ENCODE measurements at regions not wholly inside any gene's neighbourhood (a gene's known extent, or its start where the extent isn't known, plus 50 kb on each side); places are given as distances from the start of the nearest gene placed in this dataset.

DNA sequence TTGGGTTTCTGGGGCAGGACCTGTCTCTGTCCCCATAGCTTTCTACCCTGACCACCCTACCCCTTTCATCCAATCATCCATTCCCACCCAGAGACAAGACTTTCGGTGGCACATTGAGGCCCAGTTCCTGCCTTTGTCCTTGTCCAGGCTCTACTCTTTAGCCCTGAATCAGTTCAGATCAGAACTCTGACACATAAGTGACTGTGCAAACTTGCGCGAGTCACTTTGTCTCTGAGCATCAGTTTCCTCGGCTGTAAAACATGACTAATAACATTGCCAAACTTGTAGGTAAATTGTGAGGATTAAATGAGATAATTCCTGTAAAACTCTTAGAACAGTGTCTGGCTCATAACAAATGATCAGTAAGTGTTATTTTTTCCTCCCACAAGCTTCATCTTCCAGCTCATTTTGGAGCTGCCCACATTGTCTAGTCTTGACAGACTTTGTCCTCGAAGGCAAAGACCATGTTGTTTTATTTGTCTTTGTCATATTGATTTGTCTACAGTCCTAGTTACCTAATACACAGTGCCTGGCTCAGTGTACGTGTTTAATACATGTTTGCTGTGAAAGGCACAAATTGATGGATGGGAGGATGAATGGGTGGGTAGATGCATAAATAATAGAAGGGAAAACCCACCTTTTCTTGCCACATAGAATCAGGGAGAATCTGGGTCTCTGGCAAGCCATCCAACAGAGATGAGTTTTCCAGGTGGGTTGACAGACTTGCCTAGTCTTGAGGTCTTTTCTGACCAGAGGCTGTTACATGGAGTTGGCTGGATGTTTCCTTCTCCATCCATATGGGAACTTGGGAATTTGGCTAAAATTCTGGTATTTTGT, 262.9 kb downstream of the OMA1 start (continued):
- peak; percentile 62 for TF ChIP-seq YY1 (IDR thresholded peaks at IDR 0.05)

DNA sequence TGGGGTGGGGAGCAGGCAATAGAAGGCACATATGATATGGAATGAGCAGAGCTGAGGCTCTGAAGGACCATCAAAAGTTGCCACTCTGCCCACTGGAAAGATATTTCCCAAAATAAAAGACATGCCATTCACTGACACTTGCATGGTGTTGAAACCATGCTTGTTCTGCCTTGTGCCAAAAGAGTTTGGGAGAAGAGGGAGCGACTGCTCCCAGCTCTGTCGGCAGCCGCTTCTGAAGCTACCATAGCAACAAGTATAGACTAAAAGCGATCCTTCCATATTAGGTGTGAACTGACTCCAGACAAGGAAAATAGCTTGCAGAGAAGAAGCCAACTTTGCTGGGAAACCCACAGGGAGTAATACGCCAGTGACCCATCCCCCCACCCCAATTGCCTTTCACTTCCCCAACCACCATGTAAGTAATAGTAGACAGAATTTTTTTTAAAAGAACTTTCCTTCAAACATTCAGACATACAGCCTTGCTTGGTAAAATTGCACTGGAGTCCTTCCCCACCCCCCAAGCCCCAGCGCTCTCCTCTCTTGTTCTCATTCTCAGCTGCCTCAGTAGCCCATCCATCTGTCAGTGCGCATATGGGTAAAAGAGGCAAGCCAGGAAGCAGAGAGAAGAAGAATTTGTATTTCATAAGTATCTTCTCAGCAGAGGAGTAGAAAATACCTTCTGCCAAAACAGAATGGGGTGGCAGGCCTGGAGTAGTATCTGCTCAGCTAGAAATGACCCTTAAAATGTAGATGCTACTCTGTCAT, 263.7 kb downstream of the OMA1 start:
- TF ChIP-seq RAD21 (IDR thresholded peaks at IDR 0.05) (peak; percentile 1 to 11), YY1 (IDR thresholded peaks at IDR 0.05) (no peak), GABPA (IDR thresholded peaks at IDR 0.05 in 1 of 2, conservative IDR thresholded peaks at IDR 0.05 in 1 of 2) (no peak), HNF4A (conservative IDR thresholded peaks at IDR 0.05) (peak in 1 of 2 donors; percentile 13)
- TF ChIP-seq, protein P1, sequence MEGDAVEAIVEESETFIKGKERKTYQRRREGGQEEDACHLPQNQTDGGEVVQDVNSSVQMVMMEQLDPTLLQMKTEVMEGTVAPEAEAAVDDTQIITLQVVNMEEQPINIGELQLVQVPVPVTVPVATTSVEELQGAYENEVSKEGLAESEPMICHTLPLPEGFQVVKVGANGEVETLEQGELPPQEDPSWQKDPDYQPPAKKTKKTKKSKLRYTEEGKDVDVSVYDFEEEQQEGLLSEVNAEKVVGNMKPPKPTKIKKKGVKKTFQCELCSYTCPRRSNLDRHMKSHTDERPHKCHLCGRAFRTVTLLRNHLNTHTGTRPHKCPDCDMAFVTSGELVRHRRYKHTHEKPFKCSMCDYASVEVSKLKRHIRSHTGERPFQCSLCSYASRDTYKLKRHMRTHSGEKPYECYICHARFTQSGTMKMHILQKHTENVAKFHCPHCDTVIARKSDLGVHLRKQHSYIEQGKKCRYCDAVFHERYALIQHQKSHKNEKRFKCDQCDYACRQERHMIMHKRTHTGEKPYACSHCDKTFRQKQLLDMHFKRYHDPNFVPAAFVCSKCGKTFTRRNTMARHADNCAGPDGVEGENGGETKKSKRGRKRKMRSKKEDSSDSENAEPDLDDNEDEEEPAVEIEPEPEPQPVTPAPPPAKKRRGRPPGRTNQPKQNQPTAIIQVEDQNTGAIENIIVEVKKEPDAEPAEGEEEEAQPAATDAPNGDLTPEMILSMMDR (IDR thresholded peaks at IDR 0.05; ENCODE audit: low read depth, low read length, missing input control) = no peak
- TF ChIP-seq, protein P2, sequence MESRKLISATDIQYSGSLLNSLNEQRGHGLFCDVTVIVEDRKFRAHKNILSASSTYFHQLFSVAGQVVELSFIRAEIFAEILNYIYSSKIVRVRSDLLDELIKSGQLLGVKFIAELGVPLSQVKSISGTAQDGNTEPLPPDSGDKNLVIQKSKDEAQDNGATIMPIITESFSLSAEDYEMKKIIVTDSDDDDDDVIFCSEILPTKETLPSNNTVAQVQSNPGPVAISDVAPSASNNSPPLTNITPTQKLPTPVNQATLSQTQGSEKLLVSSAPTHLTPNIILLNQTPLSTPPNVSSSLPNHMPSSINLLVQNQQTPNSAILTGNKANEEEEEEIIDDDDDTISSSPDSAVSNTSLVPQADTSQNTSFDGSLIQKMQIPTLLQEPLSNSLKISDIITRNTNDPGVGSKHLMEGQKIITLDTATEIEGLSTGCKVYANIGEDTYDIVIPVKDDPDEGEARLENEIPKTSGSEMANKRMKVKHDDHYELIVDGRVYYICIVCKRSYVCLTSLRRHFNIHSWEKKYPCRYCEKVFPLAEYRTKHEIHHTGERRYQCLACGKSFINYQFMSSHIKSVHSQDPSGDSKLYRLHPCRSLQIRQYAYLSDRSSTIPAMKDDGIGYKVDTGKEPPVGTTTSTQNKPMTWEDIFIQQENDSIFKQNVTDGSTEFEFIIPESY (IDR thresholded peaks at IDR 0.05) = no peak
- WGBS = 51% methylated on average over 7 of the region's 7 CpGs
- Histone ChIP-seq H3K27ac (ENCODE audit: low read depth in 1 of 2, low read length in 2 of 2) (peak overlapping the region; percentile 53 to 86), H3K27me3 (ENCODE audit: control insufficient read depth in 4 of 4, insufficient read depth in 4 of 4, low read length in 3 of 4) (no peaks in the 10 kb centered on the region), H3K36me3 (ENCODE audit: control insufficient read depth in 4 of 4, insufficient read depth in 3 of 4, low read depth in 1 of 4, low read length in 3 of 4) (no peaks in the 10 kb centered on the region), H3K9me3 (ENCODE audit: control insufficient read depth in 4 of 4, low read length in 3 of 4) (no peaks in the 10 kb centered on the region), H3K4me1 (ENCODE audit: control insufficient read depth in 4 of 4, insufficient read depth in 4 of 4, low read length in 3 of 4) (peaks cover 0 to 25% (median 21%) of the 10 kb centered on the region in 4 donors), H3K9ac (ENCODE audit: low read depth in 1 of 2, low read length in 2 of 2) (no peak overlapping the region), H3K4me3 (ENCODE audit: low read depth in 1 of 3, low read length in 3 of 3) (no peak overlapping the region)
- no peak for DNase-seq (ENCODE audit: low spot score)

DNA sequence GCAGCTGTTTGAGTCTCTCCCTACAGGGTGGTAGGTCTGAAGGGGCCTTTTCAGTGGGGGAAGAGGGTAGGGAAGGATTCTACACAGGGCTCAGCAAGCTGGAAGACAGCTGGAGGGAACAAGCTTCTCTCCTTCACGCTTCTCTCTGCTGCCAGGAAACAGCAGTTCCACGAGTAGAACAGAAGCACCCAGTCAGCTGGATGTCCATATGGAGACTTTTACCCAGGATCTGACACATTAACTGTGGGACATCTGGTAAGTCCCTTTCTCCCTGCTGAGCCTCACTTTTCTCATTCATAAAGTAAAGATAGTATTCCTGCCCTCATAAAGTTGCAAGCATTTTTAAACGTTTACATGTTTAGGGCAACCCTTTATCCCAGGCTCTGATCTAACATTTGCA, 280.3 kb downstream of the OMA1 start:
- Histone ChIP-seq H3K27me3 (ENCODE audit: control insufficient read depth in 4 of 4, insufficient read depth in 4 of 4, low read length in 3 of 4) (no peaks in the 10 kb centered on the region), H3K9ac (ENCODE audit: low read depth in 1 of 2, low read length in 2 of 2) (no peak overlapping the region), H3K4me1 (ENCODE audit: control insufficient read depth in 4 of 4, insufficient read depth in 4 of 4, low read length in 3 of 4) (no peaks in the 10 kb centered on the region), H3K9me3 (ENCODE audit: control insufficient read depth in 4 of 4, low read length in 3 of 4) (no peaks in the 10 kb centered on the region), H3K4me3 (ENCODE audit: low read depth in 1 of 3, low read length in 3 of 3) (no peak overlapping the region), H3K36me3 (ENCODE audit: control insufficient read depth in 4 of 4, insufficient read depth in 3 of 4, low read depth in 1 of 4, low read length in 3 of 4) (no peaks in the 10 kb centered on the region), H3K27ac (ENCODE audit: low read depth in 1 of 2, low read length in 2 of 2) (no peak overlapping the region)
- no peak for DNase-seq (ENCODE audit: low spot score)
- WGBS = 77% methylated on average over 3 of the region's 3 CpGs
- TF ChIP-seq, protein P2 (IDR thresholded peaks at IDR 0.05) = no peak
- TF ChIP-seq GABPA (IDR thresholded peaks at IDR 0.05 in 1 of 2, conservative IDR thresholded peaks at IDR 0.05 in 1 of 2) (no peak), JUND (IDR thresholded peaks at IDR 0.05) (no peak), FOXA1 (IDR thresholded peaks at IDR 0.05) (no peak), RAD21 (IDR thresholded peaks at IDR 0.05) (no peak), YY1 (IDR thresholded peaks at IDR 0.05) (no peak), HNF4A (conservative IDR thresholded peaks at IDR 0.05) (no peak), EGR1 (IDR thresholded peaks at IDR 0.05; ENCODE audit: low read depth in 2 of 2) (no peak), RXRA (IDR thresholded peaks at IDR 0.05) (no peak), NR2F2 (IDR thresholded peaks at IDR 0.05) (no peak), FOXA2 (IDR thresholded peaks at IDR 0.05) (no peak)
- TF ChIP-seq, protein P3, sequence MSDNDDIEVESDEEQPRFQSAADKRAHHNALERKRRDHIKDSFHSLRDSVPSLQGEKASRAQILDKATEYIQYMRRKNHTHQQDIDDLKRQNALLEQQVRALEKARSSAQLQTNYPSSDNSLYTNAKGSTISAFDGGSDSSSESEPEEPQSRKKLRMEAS (IDR thresholded peaks at IDR 0.05) = no peak
- TF ChIP-seq, protein P1 (IDR thresholded peaks at IDR 0.05; ENCODE audit: low read depth, low read length, missing input control) = no peak
- TF ChIP-seq, protein P4, sequence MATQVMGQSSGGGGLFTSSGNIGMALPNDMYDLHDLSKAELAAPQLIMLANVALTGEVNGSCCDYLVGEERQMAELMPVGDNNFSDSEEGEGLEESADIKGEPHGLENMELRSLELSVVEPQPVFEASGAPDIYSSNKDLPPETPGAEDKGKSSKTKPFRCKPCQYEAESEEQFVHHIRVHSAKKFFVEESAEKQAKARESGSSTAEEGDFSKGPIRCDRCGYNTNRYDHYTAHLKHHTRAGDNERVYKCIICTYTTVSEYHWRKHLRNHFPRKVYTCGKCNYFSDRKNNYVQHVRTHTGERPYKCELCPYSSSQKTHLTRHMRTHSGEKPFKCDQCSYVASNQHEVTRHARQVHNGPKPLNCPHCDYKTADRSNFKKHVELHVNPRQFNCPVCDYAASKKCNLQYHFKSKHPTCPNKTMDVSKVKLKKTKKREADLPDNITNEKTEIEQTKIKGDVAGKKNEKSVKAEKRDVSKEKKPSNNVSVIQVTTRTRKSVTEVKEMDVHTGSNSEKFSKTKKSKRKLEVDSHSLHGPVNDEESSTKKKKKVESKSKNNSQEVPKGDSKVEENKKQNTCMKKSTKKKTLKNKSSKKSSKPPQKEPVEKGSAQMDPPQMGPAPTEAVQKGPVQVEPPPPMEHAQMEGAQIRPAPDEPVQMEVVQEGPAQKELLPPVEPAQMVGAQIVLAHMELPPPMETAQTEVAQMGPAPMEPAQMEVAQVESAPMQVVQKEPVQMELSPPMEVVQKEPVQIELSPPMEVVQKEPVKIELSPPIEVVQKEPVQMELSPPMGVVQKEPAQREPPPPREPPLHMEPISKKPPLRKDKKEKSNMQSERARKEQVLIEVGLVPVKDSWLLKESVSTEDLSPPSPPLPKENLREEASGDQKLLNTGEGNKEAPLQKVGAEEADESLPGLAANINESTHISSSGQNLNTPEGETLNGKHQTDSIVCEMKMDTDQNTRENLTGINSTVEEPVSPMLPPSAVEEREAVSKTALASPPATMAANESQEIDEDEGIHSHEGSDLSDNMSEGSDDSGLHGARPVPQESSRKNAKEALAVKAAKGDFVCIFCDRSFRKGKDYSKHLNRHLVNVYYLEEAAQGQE (IDR thresholded peaks at IDR 0.05) = no peak

Measured in liver (tissue), 8 donors.